ENCODE measurements at regions not wholly inside any gene's neighbourhood (a gene's known extent, or its start where the extent isn't known, plus 50 kb on each side); places are given as distances from the start of the nearest gene placed in this dataset.

DNA sequence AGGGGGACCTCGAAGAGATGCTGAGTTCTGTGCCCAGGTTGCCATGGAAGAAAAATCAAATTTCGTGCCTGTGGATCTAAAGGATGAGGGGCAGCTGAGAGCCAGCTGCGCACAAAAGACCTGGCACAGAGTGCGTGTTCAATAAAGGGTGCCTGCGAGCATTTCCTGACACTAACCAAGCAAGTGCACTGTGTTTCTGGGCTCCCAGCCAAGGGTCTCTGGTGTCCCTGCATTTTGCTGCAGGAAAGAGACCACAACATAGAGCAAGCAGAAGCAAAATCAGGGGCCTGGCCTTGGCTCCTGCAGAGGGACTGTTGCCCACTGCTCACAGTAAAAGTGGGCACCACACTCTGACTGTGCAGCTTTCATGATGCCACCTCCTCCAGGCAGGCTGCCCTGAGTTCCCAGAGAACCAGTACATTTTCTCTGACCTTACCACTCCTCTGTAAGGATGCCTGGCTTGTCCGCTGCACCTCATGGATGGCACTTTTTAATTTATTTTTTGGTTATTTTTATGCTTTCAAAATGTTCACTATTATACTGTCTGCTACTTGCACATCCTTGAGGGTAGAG, 70.8 kb upstream of the GPR12 start:
- TF ChIP-seq ZFX (IDR thresholded peaks at IDR 0.05; ENCODE audit: borderline replicate concordance): no peak
- TF ChIP-seq, protein P1, sequence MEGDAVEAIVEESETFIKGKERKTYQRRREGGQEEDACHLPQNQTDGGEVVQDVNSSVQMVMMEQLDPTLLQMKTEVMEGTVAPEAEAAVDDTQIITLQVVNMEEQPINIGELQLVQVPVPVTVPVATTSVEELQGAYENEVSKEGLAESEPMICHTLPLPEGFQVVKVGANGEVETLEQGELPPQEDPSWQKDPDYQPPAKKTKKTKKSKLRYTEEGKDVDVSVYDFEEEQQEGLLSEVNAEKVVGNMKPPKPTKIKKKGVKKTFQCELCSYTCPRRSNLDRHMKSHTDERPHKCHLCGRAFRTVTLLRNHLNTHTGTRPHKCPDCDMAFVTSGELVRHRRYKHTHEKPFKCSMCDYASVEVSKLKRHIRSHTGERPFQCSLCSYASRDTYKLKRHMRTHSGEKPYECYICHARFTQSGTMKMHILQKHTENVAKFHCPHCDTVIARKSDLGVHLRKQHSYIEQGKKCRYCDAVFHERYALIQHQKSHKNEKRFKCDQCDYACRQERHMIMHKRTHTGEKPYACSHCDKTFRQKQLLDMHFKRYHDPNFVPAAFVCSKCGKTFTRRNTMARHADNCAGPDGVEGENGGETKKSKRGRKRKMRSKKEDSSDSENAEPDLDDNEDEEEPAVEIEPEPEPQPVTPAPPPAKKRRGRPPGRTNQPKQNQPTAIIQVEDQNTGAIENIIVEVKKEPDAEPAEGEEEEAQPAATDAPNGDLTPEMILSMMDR (IDR thresholded peaks at IDR 0.05): no peak

DNA sequence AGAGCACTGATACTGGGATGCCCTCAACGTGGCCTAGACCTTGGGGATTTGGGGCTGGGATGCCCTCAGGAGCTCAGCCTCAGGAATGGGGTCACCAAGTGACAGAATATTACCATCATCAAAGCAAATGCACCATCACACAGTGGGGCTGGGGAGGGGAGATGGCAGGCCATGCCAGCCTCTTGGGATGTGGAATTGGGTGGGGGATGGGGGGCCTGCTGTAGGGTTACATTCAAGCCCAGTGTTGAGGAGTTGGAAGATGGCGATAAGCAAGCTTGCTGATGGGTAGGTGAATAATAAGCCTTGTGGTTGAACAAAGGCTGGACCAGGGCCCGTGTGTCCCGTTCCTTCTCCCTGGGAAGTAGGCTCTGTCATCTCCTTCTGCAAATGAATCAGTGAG, 69.1 kb upstream of the GPR12 start:
- no peak for TF ChIP-seq ZFX (IDR thresholded peaks at IDR 0.05; ENCODE audit: borderline replicate concordance)
- H3K27ac ChIP-seq: no peak overlapping the region

More for the DNA sequence above, 70.8 kb upstream of the GPR12 start:
- H3K27ac ChIP-seq: no peak overlapping the region

DNA sequence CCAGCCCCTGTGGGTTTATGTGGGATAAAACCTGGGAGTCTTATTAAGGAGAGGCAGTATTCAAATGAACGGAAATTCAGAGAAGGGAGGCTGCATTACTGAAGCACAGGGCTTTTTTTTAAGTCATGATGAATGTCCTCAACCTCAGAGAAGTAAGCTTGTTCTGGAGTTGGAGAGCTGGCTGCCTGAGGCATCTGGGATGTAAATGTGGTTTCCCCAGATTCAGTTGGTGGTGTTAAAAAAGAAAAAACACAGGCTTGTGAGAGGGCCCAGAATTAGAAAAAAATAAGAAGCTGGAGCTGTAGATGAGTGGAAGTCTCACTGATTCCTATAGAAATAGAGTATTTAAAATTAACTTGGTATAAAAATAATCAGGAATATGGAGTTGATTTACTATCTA, 64.0 kb upstream of the GPR12 start:
- no peak overlapping the region for H3K27ac ChIP-seq
- no peak for TF ChIP-seq ZFX (IDR thresholded peaks at IDR 0.05; ENCODE audit: borderline replicate concordance)
- TF ChIP-seq, protein P1 (IDR thresholded peaks at IDR 0.05): no peak

DNA sequence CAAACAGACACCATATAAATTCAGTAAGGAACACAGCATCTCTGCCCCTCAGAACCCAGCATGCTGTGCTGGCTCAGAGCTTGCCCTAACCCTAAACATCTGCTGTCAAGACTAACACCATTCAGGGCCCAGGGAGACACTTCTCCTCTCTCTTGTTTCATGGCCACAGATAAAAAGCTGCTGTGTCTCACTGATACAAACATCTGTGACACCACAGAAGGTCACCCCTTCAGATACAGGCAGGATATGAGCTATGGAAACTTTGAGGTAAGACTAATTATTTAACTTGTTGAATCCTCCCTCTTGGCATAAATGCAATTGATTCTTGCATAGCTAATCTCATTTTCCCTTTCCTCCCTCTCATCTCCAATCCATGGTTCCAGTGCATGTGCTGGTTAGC, 61.6 kb upstream of the GPR12 start:
- TF ChIP-seq, protein P1 (IDR thresholded peaks at IDR 0.05): no peak
- TF ChIP-seq ZFX (IDR thresholded peaks at IDR 0.05; ENCODE audit: borderline replicate concordance): no peak
- H3K27ac ChIP-seq: no peak overlapping the region

DNA sequence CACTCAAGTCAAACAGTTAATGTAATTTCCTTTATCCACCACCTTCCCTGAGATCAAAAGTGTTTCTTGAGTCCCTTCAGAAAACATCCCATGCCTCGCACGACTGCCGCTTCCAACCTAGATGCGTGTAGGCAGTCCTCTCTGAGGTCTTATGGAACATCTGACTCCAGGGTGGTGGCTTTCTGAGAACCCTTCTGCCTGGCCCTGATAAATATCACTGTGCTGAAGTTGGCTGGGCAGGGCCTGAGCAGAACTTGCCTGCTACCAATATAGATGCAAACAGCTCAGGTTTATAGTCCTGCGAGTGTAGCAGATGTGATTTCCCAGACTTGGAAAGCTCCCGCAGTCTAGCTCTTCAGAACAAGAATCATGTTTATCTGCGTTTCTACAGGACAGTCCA, 61.1 kb upstream of the GPR12 start:
- no peak for TF ChIP-seq ZFX (IDR thresholded peaks at IDR 0.05; ENCODE audit: borderline replicate concordance)
- TF ChIP-seq, protein P1 (IDR thresholded peaks at IDR 0.05): no peak

DNA sequence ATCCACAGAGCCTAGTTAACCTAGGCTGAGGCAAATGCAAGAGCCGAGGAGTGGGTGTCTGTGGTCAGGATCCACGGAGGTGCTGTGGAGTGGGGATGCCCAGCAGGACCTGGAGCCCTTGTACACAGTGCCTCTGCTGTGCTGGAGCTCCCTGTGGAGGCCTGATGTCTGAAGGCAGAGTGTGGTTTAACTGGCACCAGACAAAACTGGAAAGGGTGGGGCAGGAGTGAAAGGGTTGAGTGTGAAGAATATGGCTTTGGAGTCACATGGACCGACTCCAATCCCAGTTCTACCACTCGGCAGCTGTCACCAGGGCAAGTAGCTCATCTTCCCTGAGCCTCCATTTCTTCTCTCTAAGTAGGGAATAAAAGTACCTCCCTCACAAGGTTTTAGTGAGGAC, 60.3 kb upstream of the GPR12 start:
- no peak overlapping the region for H3K27ac ChIP-seq
- no peak for TF ChIP-seq ZFX (IDR thresholded peaks at IDR 0.05; ENCODE audit: borderline replicate concordance)
- TF ChIP-seq, protein P1 (IDR thresholded peaks at IDR 0.05): no peak

More for the DNA sequence above, 61.1 kb upstream of the GPR12 start:
- no peak overlapping the region for H3K27ac ChIP-seq

DNA sequence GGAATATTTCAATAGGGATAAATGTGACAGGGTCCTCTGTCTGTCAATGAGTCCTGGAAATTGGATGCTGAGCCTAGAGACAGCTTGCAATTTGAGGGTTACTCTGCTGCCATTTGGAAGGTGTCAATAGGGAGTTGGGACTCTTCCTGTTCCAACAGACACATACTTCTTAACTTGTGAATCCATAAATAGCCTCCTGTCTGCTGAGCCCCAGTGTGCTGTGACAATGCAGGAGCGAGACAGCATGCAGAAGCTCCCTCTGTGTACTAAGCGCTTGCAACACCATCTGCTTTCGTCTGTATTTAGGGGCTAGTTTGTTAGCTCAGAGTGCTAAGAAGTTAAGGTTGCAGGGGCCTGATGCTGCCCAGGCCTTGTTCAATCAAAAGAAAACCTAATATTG, 58.5 kb upstream of the GPR12 start:
- H3K27ac ChIP-seq: no peak overlapping the region
- no peak for TF ChIP-seq ZFX (IDR thresholded peaks at IDR 0.05; ENCODE audit: borderline replicate concordance)
- TF ChIP-seq, protein P1 (IDR thresholded peaks at IDR 0.05): no peak

DNA sequence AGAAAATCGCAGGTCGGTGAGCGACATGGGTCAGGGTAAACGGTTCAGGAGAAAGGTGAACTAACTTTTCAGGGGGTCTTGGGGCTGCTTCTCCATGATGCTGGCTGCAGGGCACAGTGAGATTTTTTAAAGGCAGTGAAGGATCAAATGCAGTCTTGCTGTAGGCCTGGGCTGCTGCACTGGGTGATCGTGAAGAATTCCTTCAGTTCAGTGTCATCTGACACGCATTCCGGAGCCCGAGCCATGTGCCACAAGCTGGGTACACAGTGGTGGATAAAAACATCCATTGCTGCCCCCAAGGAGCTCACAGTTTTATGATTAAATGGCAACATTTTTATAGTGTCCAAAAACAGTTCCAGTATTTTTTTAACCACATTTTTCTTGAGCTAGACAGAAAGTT, 56.3 kb upstream of the GPR12 start:
- no peak for TF ChIP-seq ZFX (IDR thresholded peaks at IDR 0.05; ENCODE audit: borderline replicate concordance)
- TF ChIP-seq, protein P1 (IDR thresholded peaks at IDR 0.05): no peak
- H3K27ac ChIP-seq: no peak overlapping the region

Measured in 22Rv1 (cell line).